ENCODE measurements at regions not wholly inside any gene's neighbourhood (a gene's known extent, or its start where the extent isn't known, plus 50 kb on each side); places are given as distances from the start of the nearest gene placed in this dataset.

- TF ChIP-seq YY1 (IDR thresholded peaks at IDR 0.05; ENCODE audit: insufficient read depth, insufficient read length) (no peak), ZNF274 (IDR thresholded peaks at IDR 0.05; ENCODE audit: low read depth, low read length) (no peak)
Observed at GRCh38 chr14:105871590-105871989, 345.2 kb downstream of the TMEM121 start.

Data from NT2/D1 (cell line).